H1 (cell line): ENCODE measurements at regions not wholly inside any gene's neighbourhood (a gene's known extent, or its start where the extent isn't known, plus 50 kb on each side); places are given as distances from the start of the nearest gene placed in this dataset.

Experiments
- CTCF ChIA-PET: fragments of 300-600 bp; sonication (Branson Sonifier 250); formaldehyde crosslinking; loops from one replicate; lab custom pipeline; 2021; ENCODE audit not compliant: partially characterized antibody; lab: Charles Lee
- POLR2A ChIA-PET: fragments of 300-600 bp; sonication (Branson Sonifier 250); formaldehyde crosslinking; loops from one replicate; lab custom pipeline; 2021; ENCODE audit warnings: inconsistent platforms; ENCODE audit not compliant: partially characterized antibody; lab: Charles Lee
- DNase-seq, 2 experiments: peaks; one replicate each; pipeline versions ENCODE4 v3.0.0 to v3.0.0-alpha.2; 2010 to 2022; ENCODE audit warnings: low spot score in 2 of 2, low read depth in 1 of 2, mixed read lengths in 1 of 2
- FAIRE-seq: peaks from 2 replicates; lab custom pipeline; 2011; peaks lifted over from hg19 to GRCh38; lab: Jason Lieb, UNC
- H2AFZ ChIP-seq: 2 replicates; pipeline ENCODE4 v1.8.1; 2012; ENCODE audit warnings: low read length, inconsistent platforms
- H2AK5ac ChIP-seq: 2 replicates; pipeline ENCODE4 v1.6.1; 2013; ENCODE audit warnings: low read depth, low read length
- H2BK120ac ChIP-seq: replicated peaks from 2 replicates; pipeline ENCODE3; 2013; ENCODE audit warnings: low read depth, low read length, inconsistent platforms
- H2BK12ac ChIP-seq: 2 replicates; pipeline ENCODE4 v1.6.1; 2013; ENCODE audit warnings: low read depth, low read length
- H2BK15ac ChIP-seq: 2 replicates; pipeline ENCODE4 v1.6.1; 2013; ENCODE audit warnings: low read length
- H2BK20ac ChIP-seq: 2 replicates; pipeline ENCODE4 v1.6.1; 2013; ENCODE audit warnings: low read length
- H2BK5ac ChIP-seq: 2 replicates; pipeline ENCODE4 v1.6.1; 2013; ENCODE audit warnings: low read depth, low read length
- H3K14ac ChIP-seq: 2 replicates; pipeline ENCODE4 v1.6.1; 2013; ENCODE audit warnings: inconsistent platforms; ENCODE audit not compliant: insufficient read length
- H3K18ac ChIP-seq: 2 replicates; pipeline ENCODE4 v1.6.1; 2013; ENCODE audit warnings: low read length; ENCODE audit errors: extremely low read depth
- H3K23ac ChIP-seq: 2 replicates; pipeline ENCODE4 v1.6.1; 2013; ENCODE audit warnings: inconsistent platforms; ENCODE audit not compliant: insufficient read length
- H3K23me2 ChIP-seq: 2 replicates; pipeline ENCODE4 v1.6.1; 2013; ENCODE audit warnings: low read depth, low read length
- H3K27ac ChIP-seq: 2 replicates; pipeline ENCODE4 v1.6.1; 2011; ENCODE audit warnings: low read depth, low read length, inconsistent platforms
- H3K27me3 ChIP-seq, 4 experiments: replicated peaks in 1 of 4; 1 replicate in 1 of 4; 2 replicates in 3 of 4; pipeline versions ENCODE4 v1.6.1 to v1.8.1; 2011 to 2013; ENCODE audit warnings: low read length in 3 of 4, mild to moderate bottlenecking in 3 of 4, inconsistent platforms in 2 of 4, mixed read lengths in 2 of 4, moderate library complexity in 1 of 4; ENCODE audit not compliant: control insufficient read depth in 3 of 4, insufficient read depth in 3 of 4; ENCODE audit errors: extremely low read depth in 1 of 4
- H3K36me3 ChIP-seq, 4 experiments: 2 replicates each; pipeline versions ENCODE4 v1.6.1 to v1.8.1; 2011 to 2013; ENCODE audit warnings: mild to moderate bottlenecking in 4 of 4, low read length in 3 of 4, moderate library complexity in 2 of 4, control low read depth in 1 of 4, inconsistent platforms in 1 of 4; ENCODE audit not compliant: insufficient read depth in 4 of 4, control insufficient read depth in 2 of 4
- H3K4ac ChIP-seq: replicated peaks from 2 replicates; pipeline ENCODE3; 2013; ENCODE audit warnings: low read length, low read depth, mixed read lengths, inconsistent platforms; ENCODE audit not compliant: insufficient read length
- H3K4me1 ChIP-seq, 4 experiments: replicated peaks in 1 of 4; 1 replicate in 1 of 4; 2 replicates in 3 of 4; pipeline versions ENCODE4 v1.6.1 to v1.8.1; 2011 to 2013; ENCODE audit warnings: low read length in 3 of 4, inconsistent platforms in 2 of 4, mixed read lengths in 1 of 4; ENCODE audit not compliant: insufficient read depth in 4 of 4, control insufficient read depth in 3 of 4
- H3K4me2 ChIP-seq, 2 experiments: 2 replicates each; pipeline versions ENCODE4 v1.6.1 to v1.8.1; 2011 to 2013; ENCODE audit warnings: low read depth in 2 of 2, low read length in 2 of 2, control low read depth in 1 of 2, inconsistent platforms in 1 of 2, mild to moderate bottlenecking in 1 of 2; ENCODE audit not compliant: insufficient read depth in 1 of 2
- H3K4me3 ChIP-seq, 4 experiments: fragments of 200-600, 300-600 bp in 1 of 4; sonication (generic), shearing (Covaris generic), sonication (Bioruptor Twin) in 1 of 4; 2 replicates each; pipeline versions ENCODE4 v1.5.1 to v1.8.1; 2011 to 2016; ENCODE audit warnings: low read length in 4 of 4, low read depth in 3 of 4, control low read depth in 2 of 4, inconsistent platforms in 2 of 4, mild to moderate bottlenecking in 2 of 4, mixed read lengths in 1 of 4, moderate library complexity in 1 of 4; ENCODE audit not compliant: insufficient read depth in 2 of 4; ENCODE audit errors: extremely low read depth in 1 of 4
- H3K56ac ChIP-seq: replicated peaks from 2 replicates; pipeline ENCODE3; 2013; ENCODE audit warnings: low read depth, mild to moderate bottlenecking, mixed read lengths, low read length, inconsistent platforms; ENCODE audit not compliant: insufficient read length
- H3K79me1 ChIP-seq: 2 replicates; pipeline ENCODE4 v1.6.1; 2013; ENCODE audit warnings: low read depth, low read length, control low read depth
- H3K79me2 ChIP-seq, 2 experiments: 2 replicates each; pipeline versions ENCODE4 v1.6.1 to v1.8.1; 2012 to 2013; ENCODE audit warnings: low read length in 2 of 2, mild to moderate bottlenecking in 2 of 2, inconsistent platforms in 1 of 2; ENCODE audit not compliant: insufficient read depth in 2 of 2, control insufficient read depth in 1 of 2
- H3K9ac ChIP-seq, 4 experiments: replicated peaks in 1 of 4; 1 replicate in 1 of 4; 2 replicates in 3 of 4; pipeline versions ENCODE4 v1.6.1 to v1.8.1; 2011 to 2013; ENCODE audit warnings: low read depth in 3 of 4, low read length in 3 of 4, control low read depth in 2 of 4, mild to moderate bottlenecking in 2 of 4, moderate library complexity in 2 of 4, inconsistent platforms in 1 of 4; ENCODE audit errors: extremely low read depth in 1 of 4
- H3K9me3 ChIP-seq, 2 experiments: 2 replicates each; pipeline versions ENCODE4 v1.6.1 to v1.8.1; 2012 to 2013; ENCODE audit warnings: mild to moderate bottlenecking in 2 of 2, moderate library complexity in 2 of 2, control low read depth in 1 of 2, inconsistent platforms in 1 of 2, low read depth in 1 of 2, low read length in 1 of 2, mixed read lengths in 1 of 2; ENCODE audit not compliant: insufficient read depth in 2 of 2
- H4K20me1 ChIP-seq, 2 experiments: replicated peaks in 1 of 2; 2 replicates each; pipeline versions ENCODE3 to v1.8.1; 2011 to 2013; ENCODE audit warnings: inconsistent platforms in 2 of 2, low read length in 2 of 2, mild to moderate bottlenecking in 1 of 2; ENCODE audit not compliant: insufficient read depth in 2 of 2, control insufficient read depth in 1 of 2
- H4K5ac ChIP-seq: 2 replicates; pipeline ENCODE4 v1.6.1; 2013; ENCODE audit warnings: low read length, low read depth, mixed read lengths, inconsistent platforms; ENCODE audit not compliant: insufficient read length
- H4K8ac ChIP-seq: 2 replicates; pipeline ENCODE4 v1.8.0; 2013; ENCODE audit warnings: mild to moderate bottlenecking, moderate library complexity, low read length, inconsistent platforms; ENCODE audit not compliant: insufficient read depth; ENCODE audit errors: extremely low read depth
- H4K91ac ChIP-seq: replicated peaks from 2 replicates; pipeline ENCODE3; 2013; ENCODE audit warnings: low read length, mixed read lengths, inconsistent platforms; ENCODE audit not compliant: insufficient read length
- EZH2 ChIP-seq: fragments of 200-600 bp; sonication (generic); IDR thresholded peaks from 2 replicates; pipeline ENCODE4 v1.7.1; 2012; ENCODE audit warnings: low read depth, mild to moderate bottlenecking, moderate library complexity, low read length, inconsistent platforms; ENCODE audit not compliant: severe bottlenecking
- TEAD4 ChIP-seq: IDR thresholded peaks from 2 replicates; pipeline ENCODE4 v1.6.1; 2012; ENCODE audit warnings: low read depth, low read length, inconsistent platforms, mixed read lengths
- WGBS, 2 experiments: shearing (Covaris generic) in 1 of 2; methylation state at CpG; one replicate each; pipeline versions ENCODE4 v1.1.6 to v1.1.7; 2013 to 2015; ENCODE audit warnings: low lambda C conversion rate in 2 of 2, mixed read lengths in 2 of 2, inconsistent platforms in 1 of 2, low coverage in 1 of 2, missing lambda C conversion rate in 1 of 2; ENCODE audit not compliant: insufficient replicate concordance in 2 of 2, insufficient coverage in 1 of 2, insufficient read length in 1 of 2; ENCODE audit errors: extremely low coverage in 1 of 2, missing lambda C conversion rate in 1 of 2; 5-methylcytosine and 5-hydroxymethylcytosine counted together

DNA sequence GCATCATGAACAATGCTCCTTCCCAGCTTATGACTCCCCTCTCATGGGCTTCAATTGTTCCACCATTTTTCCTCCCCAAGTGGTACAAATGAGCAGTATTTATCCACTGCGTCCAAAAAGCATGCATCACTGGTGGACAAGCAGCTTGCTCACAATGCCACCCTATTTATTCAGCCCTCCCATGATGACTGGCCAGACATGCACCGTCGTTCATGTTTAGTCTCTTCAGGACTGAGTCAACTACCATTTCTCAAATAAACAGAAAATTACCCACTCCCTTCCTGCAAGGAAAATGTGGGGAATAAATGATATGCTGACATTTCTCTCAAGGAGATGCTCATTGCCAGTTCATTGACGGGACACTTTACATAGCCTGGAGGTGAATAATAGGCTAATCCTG is 300.4 kb downstream of the C6orf118 start:
- Histone ChIP-seq H3K4ac (no peak overlapping the region), H2BK12ac (no peak overlapping the region), H3K36me3 (no peaks in the 10 kb centered on the region), H2BK5ac (no peak overlapping the region), H2AK5ac (no peak overlapping the region), H3K4me3 (no peak overlapping the region), H4K5ac (no peak overlapping the region), H3K27ac (no peak overlapping the region), H3K9me3 (peaks cover 8 to 9% of the 10 kb centered on the region in 2 experiments; a peak in 2 of 4 replicates), H4K20me1 (no peaks in the 10 kb centered on the region), H3K56ac (no peak overlapping the region), H3K4me1 (peaks cover 0 to 3% (median 0%) of the 10 kb centered on the region in 4 experiments; a peak in 1 of 7 replicates), H3K23ac (no peak overlapping the region), H3K27me3 (no peaks in the 10 kb centered on the region), H4K8ac (no peak overlapping the region), H3K79me2 (no peaks in the 10 kb centered on the region), H3K18ac (no peak overlapping the region), H2BK15ac (no peak overlapping the region), H3K14ac (no peak overlapping the region), H2BK120ac (no peak overlapping the region), H2AFZ (no peak overlapping the region), H3K79me1 (no peaks in the 10 kb centered on the region), H4K91ac (no peak overlapping the region), H3K23me2 (peaks cover 3% of the 10 kb centered on the region; the same call in 1 of the 2 replicates), H2BK20ac (no peak overlapping the region), H3K9ac (no peak overlapping the region), H3K4me2 (no peak overlapping the region)
- DNase-seq (no peak), FAIRE-seq (no peak)
- WGBS, 2 experiments: 90% methylated on average over 4 of the region's 4 CpGs; no CpG with 5 or more reads in 1 of the 2 experiments
- ChIA-PET POLR2A (no interaction called here), CTCF (no interaction called here)
- TF ChIP-seq EZH2 (no peak), TEAD4 (no peak)
